K562 (cell line): ENCODE measurements at regions not wholly inside any gene's neighbourhood (a gene's known extent, or its start where the extent isn't known, plus 50 kb on each side); places are given as distances from the start of the nearest gene placed in this dataset.

Source experiments
- ATAC-seq: fragments of 200-7000 bp; cut with Tn5 transposase; 3 replicates; pipeline ENCODE4 v1.9.1; 2020; ENCODE audit warnings: moderate library complexity
- BruUV-seq: library from RNA; stranded (reverse); fragments of 400-500 nt; replicated peaks from 2 replicates; lab custom pipeline; 2021; lab: Mats Ljungman, UMichigan
- CTCF ChIA-PET: fragments of 300-600 bp; formaldehyde crosslinking; extraction: SDS; loops from one replicate; lab custom pipeline; 2021; ENCODE audit warnings: low intra/inter-chr PET ratio; lab: Yijun Ruan, JAX
- POLR2A ChIA-PET: fragments of 300-600, 350-650 bp; sonication (Branson Sonifier 250); formaldehyde crosslinking; extraction: SDS; loops from one replicate; lab custom pipeline; 2021; ENCODE audit warnings: antibody characterized with exemption, inconsistent platforms; lab: Yijun Ruan, JAX
- DNase-seq, 4 experiments: peaks; one replicate each; pipeline versions ENCODE4 v3.0.0 to v3.0.0-alpha.2; 2011 to 2018; ENCODE audit warnings: low spot score in 3 of 4, mixed read lengths in 3 of 4; ENCODE audit errors: extremely low read depth in 1 of 4
- FAIRE-seq: peaks from 2 replicates; lab custom pipeline; 2011; peaks lifted over from hg19 to GRCh38; lab: Jason Lieb, UNC
- H2AFZ ChIP-seq: 2 replicates; pipeline ENCODE4 v1.6.0; 2011; ENCODE audit warnings: low read depth, low read length, control low read depth, inconsistent platforms
- H3K27ac ChIP-seq: fragments of 200-600 bp; 3 replicates; pipeline ENCODE4 v1.8.0; 2011; ENCODE audit warnings: low read depth, mild to moderate bottlenecking, control low read depth, inconsistent platforms, low read length, moderate library complexity, mixed read lengths; ENCODE audit errors: extremely low read depth
- H3K27me3 ChIP-seq, 2 experiments: fragments of 300-600 bp in 1 of 2; 2 replicates in 1 of 2; 3 replicates in 1 of 2; pipeline versions ENCODE4 v1.6.0 to v1.8.0; 2011; ENCODE audit warnings: inconsistent platforms in 2 of 2, low read length in 2 of 2, mild to moderate bottlenecking in 1 of 2, mixed read lengths in 1 of 2, moderate library complexity in 1 of 2; ENCODE audit not compliant: control insufficient read depth in 2 of 2, insufficient read depth in 2 of 2
- H3K36me3 ChIP-seq: fragments of 300-600 bp; 3 replicates; pipeline ENCODE4 v1.8.0; 2011; ENCODE audit warnings: mild to moderate bottlenecking, low read length, inconsistent platforms; ENCODE audit not compliant: control insufficient read depth, insufficient read depth
- H3K4me1 ChIP-seq, 2 experiments: fragments of 200-600 bp in 1 of 2; replicated peaks in 1 of 2; 2 replicates in 1 of 2; 3 replicates in 1 of 2; pipeline versions ENCODE4 v1.5.1 to v1.8.0; 2011; ENCODE audit warnings: inconsistent platforms in 2 of 2, low read length in 2 of 2, mild to moderate bottlenecking in 1 of 2, mixed read lengths in 1 of 2, moderate library complexity in 1 of 2; ENCODE audit not compliant: control insufficient read depth in 2 of 2, insufficient read depth in 2 of 2
- H3K4me2 ChIP-seq: 2 replicates; pipeline ENCODE4 v1.6.1; 2011; ENCODE audit warnings: low read length, control low read depth, inconsistent platforms, mixed read lengths; ENCODE audit not compliant: insufficient read depth
- H3K4me3 ChIP-seq: fragments of 200-600 bp; sonication (generic), shearing (Covaris generic); 2 replicates; pipeline ENCODE4 v1.5.1; 2016; ENCODE audit warnings: control low read depth, inconsistent platforms
- H3K79me2 ChIP-seq: fragments of 200-600 bp; 3 replicates; pipeline ENCODE4 v1.8.0; 2011; ENCODE audit warnings: low read length, inconsistent platforms; ENCODE audit not compliant: control insufficient read depth, insufficient read depth
- H3K9ac ChIP-seq, 2 experiments: 2 replicates each; pipeline versions ENCODE4 v1.6.0 to v1.6.1; 2011; ENCODE audit warnings: low read depth in 2 of 2, low read length in 2 of 2, control low read depth in 1 of 2, inconsistent platforms in 1 of 2, mild to moderate bottlenecking in 1 of 2, mixed read lengths in 1 of 2; ENCODE audit not compliant: insufficient read depth in 1 of 2
- H3K9me1 ChIP-seq: one replicate; pipeline ENCODE4 v1.6.0; 2011; ENCODE audit warnings: inconsistent platforms, mild to moderate bottlenecking, low read length, moderate library complexity; ENCODE audit not compliant: control insufficient read depth, insufficient read depth
- H3K9me3 ChIP-seq: replicated peaks from 2 replicates; pipeline ENCODE4 v1.5.1; 2011; ENCODE audit warnings: low read depth, low read length, inconsistent platforms; ENCODE audit not compliant: control insufficient read depth, insufficient read depth
- H4K20me1 ChIP-seq: replicated peaks from 2 replicates; pipeline ENCODE4 v1.6.1; 2011; ENCODE audit warnings: low read length, inconsistent platforms, mixed read lengths; ENCODE audit not compliant: control insufficient read depth, insufficient read depth
- CHD1 ChIP-seq: fragments of 200-600 bp; sonication (generic); IDR thresholded peaks from one replicate; pipeline ENCODE4 v1.6.1; 2012; ENCODE audit warnings: mild to moderate bottlenecking, moderate library complexity, low read length, inconsistent platforms
- ERF ChIP-seq: fragments of 450-650 bp; formaldehyde crosslinking; IDR thresholded peaks from 2 replicates; pipeline ENCODE4 v1.4.0; 2020; ENCODE audit warnings: mild to moderate bottlenecking, mixed read lengths
- MAZ ChIP-seq, 2 experiments: fragments of 450-650 bp in 1 of 2; sonication (generic) in 1 of 2; formaldehyde crosslinking; IDR thresholded peaks in 1 of 2; conservative IDR thresholded peaks in 1 of 2; 2 replicates each; pipeline versions ENCODE4 v1.4.0 to v1.5.0; 2020; ENCODE audit warnings: mild to moderate bottlenecking in 1 of 2, missing genetic modification reagents in 1 of 2
- NBN ChIP-seq: fragments of 450-650 bp; IDR thresholded peaks from 2 replicates; pipeline ENCODE4 v1.6.1; 2016; ENCODE audit warnings: low read depth, mild to moderate bottlenecking
- NFE2L1 ChIP-seq: fragments of 450-650 bp; IDR thresholded peaks from 2 replicates; pipeline ENCODE4 v1.6.1; 2016; ENCODE audit warnings: missing genetic modification characterization, low read depth, mild to moderate bottlenecking, missing compliant biosample characterization, moderate library complexity, borderline replicate concordance
- POLR2G ChIP-seq: fragments of 200-400 bp; formaldehyde crosslinking; IDR thresholded peaks from 2 replicates; pipeline ENCODE4 v1.6.1; 2017; ENCODE audit warnings: low read depth, mild to moderate bottlenecking, antibody characterized with exemption, low read length, moderate library complexity
- SMARCC2 ChIP-seq: fragments of 450-650 bp; IDR thresholded peaks from 2 replicates; pipeline ENCODE4 v1.6.1; 2017; ENCODE audit warnings: antibody characterized with exemption, moderate library complexity, mild to moderate bottlenecking, low read depth
- TCF7L2 ChIP-seq: fragments of 150-350 bp; IDR thresholded peaks from 2 replicates; pipeline ENCODE4 v1.6.1; 2016; ENCODE audit warnings: low read depth, mild to moderate bottlenecking, low read length, moderate library complexity
- YBX1 ChIP-seq: fragments of 450-650 bp; IDR thresholded peaks from 2 replicates; pipeline ENCODE4 v1.7.1; 2016; ENCODE audit warnings: mild to moderate bottlenecking
- ZFP1 ChIP-seq: fragments of 450-650 bp; formaldehyde crosslinking; IDR thresholded peaks from 2 replicates; pipeline ENCODE4 v1.4.0; 2020; ENCODE audit warnings: mild to moderate bottlenecking, mixed read lengths
- ZNF165 ChIP-seq: fragments of 250-450 bp; sonication (Bioruptor Pico); IDR thresholded peaks from 2 replicates; pipeline ENCODE4 v1.4.0; 2020; ENCODE audit warnings: borderline replicate concordance
- ZNF3 ChIP-seq: fragments of 250-450 bp; sonication (Bioruptor Pico); IDR thresholded peaks from 2 replicates; pipeline ENCODE4 v1.5.0; 2021; ENCODE audit warnings: mild to moderate bottlenecking, moderate library complexity
- ZNF444 ChIP-seq: fragments of 250-450 bp; sonication (Bioruptor Pico); IDR thresholded peaks from 2 replicates; pipeline ENCODE4 v1.4.0; 2020; ENCODE audit warnings: mild to moderate bottlenecking, moderate library complexity
- ZNF778 ChIP-seq: fragments of 450-650 bp; formaldehyde crosslinking; IDR thresholded peaks from 2 replicates; pipeline ENCODE4 v1.4.0; 2020; ENCODE audit warnings: mild to moderate bottlenecking, moderate library complexity
- WGBS: fragments of 100-300 bp; shearing (Covaris generic); methylation state at CpG from one replicate; pipeline ENCODE4 v1.1.6; 2016; ENCODE audit warnings: low coverage, mixed read lengths; ENCODE audit not compliant: insufficient coverage; ENCODE audit errors: missing lambda C conversion rate; 5-methylcytosine and 5-hydroxymethylcytosine counted together
- in situ Hi-C: fragments of 300-500 bp; cut with MboI; formaldehyde crosslinking; loops from 4 replicates; pipeline ENCODE4 v1.15.0; 2018; ENCODE audit warnings: inconsistent platforms, mixed read lengths
- intact Hi-C: fragments of 100-400 bp; cut with micrococcal nuclease; formaldehyde crosslinking; loops from 2 replicates; pipeline ENCODE4 v1.14.2; 2022
- TF ChIP-seq, protein P1 (sequence below): sonication (generic); formaldehyde crosslinking; IDR thresholded peaks from 2 replicates; pipeline ENCODE4 v1.8.1; 2023; ENCODE audit warnings: mild to moderate bottlenecking, missing genetic modification reagents
- TF ChIP-seq, protein P2 (sequence below): fragments of 200-800 bp; sonication (Bioruptor generic); IDR thresholded peaks from 2 replicates; pipeline ENCODE4 v1.6.1; 2016; ENCODE audit warnings: missing genetic modification characterization, missing compliant biosample characterization
- TF ChIP-seq, protein P3 (sequence below): fragments of 450-650 bp; conservative IDR thresholded peaks from 2 replicates; pipeline ENCODE4 v1.6.1; 2016; ENCODE audit warnings: missing genetic modification characterization, low read depth, mild to moderate bottlenecking, missing compliant biosample characterization, moderate library complexity

DNA sequence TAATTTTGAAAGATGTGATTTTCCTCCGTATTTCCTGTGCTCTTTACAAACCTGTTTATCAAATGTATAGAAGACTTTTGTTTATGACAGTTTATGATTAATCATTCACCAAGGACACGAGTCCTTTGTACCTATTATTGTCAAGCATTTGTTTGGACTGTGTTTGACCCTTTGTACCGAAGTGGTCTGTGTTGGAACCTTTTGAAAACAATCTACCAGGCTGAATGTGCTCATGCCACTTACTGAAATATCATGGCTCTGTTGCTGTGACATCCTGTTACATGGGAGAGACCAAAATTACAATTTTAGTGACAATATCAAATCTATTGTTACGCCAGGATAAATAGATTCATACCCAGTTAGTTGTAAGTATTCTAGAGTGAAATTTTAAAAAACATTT, 193.6 kb downstream of the IRS2 start:
- TF ChIP-seq ZNF165 (no peak), ZNF3 (CRISPR knock-in tag) (no peak), NFE2L1 (tag) (no peak), TCF7L2 (no peak), SMARCC2 (no peak), ERF (CRISPR knock-in tag) (no peak), POLR2G (no peak), ZNF778 (CRISPR knock-in tag) (no peak), ZFP1 (CRISPR knock-in tag) (no peak), ZNF444 (CRISPR knock-in tag) (no peak), MAZ (CRISPR knock-in tag; conservative IDR thresholded peaks at IDR 0.05 in 1 of 2, IDR thresholded peaks at IDR 0.05 in 1 of 2) (no peak), YBX1 (no peak), NBN (no peak), CHD1 (no peak)
- TF ChIP-seq, protein P1, sequence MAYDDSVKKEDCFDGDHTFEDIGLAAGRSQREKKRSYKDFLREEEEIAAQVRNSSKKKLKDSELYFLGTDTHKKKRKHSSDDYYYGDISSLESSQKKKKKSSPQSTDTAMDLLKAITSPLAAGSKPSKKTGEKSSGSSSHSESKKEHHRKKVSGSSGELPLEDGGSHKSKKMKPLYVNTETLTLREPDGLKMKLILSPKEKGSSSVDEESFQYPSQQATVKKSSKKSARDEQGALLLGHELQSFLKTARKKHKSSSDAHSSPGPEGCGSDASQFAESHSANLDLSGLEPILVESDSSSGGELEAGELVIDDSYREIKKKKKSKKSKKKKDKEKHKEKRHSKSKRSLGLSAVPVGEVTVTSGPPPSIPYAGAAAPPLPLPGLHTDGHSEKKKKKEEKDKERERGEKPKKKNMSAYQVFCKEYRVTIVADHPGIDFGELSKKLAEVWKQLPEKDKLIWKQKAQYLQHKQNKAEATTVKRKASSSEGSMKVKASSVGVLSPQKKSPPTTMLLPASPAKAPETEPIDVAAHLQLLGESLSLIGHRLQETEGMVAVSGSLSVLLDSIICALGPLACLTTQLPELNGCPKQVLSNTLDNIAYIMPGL (CRISPR knock-in tag): no peak
- TF ChIP-seq, protein P2, sequence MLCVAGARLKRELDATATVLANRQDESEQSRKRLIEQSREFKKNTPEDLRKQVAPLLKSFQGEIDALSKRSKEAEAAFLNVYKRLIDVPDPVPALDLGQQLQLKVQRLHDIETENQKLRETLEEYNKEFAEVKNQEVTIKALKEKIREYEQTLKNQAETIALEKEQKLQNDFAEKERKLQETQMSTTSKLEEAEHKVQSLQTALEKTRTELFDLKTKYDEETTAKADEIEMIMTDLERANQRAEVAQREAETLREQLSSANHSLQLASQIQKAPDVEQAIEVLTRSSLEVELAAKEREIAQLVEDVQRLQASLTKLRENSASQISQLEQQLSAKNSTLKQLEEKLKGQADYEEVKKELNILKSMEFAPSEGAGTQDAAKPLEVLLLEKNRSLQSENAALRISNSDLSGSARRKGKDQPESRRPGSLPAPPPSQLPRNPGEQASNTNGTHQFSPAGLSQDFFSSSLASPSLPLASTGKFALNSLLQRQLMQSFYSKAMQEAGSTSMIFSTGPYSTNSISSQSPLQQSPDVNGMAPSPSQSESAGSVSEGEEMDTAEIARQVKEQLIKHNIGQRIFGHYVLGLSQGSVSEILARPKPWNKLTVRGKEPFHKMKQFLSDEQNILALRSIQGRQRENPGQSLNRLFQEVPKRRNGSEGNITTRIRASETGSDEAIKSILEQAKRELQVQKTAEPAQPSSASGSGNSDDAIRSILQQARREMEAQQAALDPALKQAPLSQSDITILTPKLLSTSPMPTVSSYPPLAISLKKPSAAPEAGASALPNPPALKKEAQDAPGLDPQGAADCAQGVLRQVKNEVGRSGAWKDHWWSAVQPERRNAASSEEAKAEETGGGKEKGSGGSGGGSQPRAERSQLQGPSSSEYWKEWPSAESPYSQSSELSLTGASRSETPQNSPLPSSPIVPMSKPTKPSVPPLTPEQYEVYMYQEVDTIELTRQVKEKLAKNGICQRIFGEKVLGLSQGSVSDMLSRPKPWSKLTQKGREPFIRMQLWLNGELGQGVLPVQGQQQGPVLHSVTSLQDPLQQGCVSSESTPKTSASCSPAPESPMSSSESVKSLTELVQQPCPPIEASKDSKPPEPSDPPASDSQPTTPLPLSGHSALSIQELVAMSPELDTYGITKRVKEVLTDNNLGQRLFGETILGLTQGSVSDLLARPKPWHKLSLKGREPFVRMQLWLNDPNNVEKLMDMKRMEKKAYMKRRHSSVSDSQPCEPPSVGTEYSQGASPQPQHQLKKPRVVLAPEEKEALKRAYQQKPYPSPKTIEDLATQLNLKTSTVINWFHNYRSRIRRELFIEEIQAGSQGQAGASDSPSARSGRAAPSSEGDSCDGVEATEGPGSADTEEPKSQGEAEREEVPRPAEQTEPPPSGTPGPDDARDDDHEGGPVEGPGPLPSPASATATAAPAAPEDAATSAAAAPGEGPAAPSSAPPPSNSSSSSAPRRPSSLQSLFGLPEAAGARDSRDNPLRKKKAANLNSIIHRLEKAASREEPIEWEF (CRISPR knock-in tag): no peak
- TF ChIP-seq, protein P3, sequence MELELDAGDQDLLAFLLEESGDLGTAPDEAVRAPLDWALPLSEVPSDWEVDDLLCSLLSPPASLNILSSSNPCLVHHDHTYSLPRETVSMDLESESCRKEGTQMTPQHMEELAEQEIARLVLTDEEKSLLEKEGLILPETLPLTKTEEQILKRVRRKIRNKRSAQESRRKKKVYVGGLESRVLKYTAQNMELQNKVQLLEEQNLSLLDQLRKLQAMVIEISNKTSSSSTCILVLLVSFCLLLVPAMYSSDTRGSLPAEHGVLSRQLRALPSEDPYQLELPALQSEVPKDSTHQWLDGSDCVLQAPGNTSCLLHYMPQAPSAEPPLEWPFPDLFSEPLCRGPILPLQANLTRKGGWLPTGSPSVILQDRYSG (tag): no peak
- intact Hi-C loops (no loop called here), in situ Hi-C loops (no loop called here)
- Histone ChIP-seq H3K4me3 (no peak overlapping the region), H3K4me1 (no peaks in the 10 kb centered on the region), H3K79me2 (no peaks in the 10 kb centered on the region), H3K27ac (no peak overlapping the region), H2AFZ (no peak overlapping the region), H3K9me1 (no peaks in the 10 kb centered on the region), H3K36me3 (no peaks in the 10 kb centered on the region), H3K9ac (no peak overlapping the region), H3K27me3 (no peaks in the 10 kb centered on the region), H3K4me2 (no peak overlapping the region), H3K9me3 (no peaks in the 10 kb centered on the region), H4K20me1 (no peaks in the 10 kb centered on the region)
- ChIA-PET CTCF (no interaction called here), POLR2A (no interaction called here)
- DNase-seq (no peak), ATAC-seq (no peak), FAIRE-seq (no peak)
- 0% methylated on average over 4 of the region's 4 CpGs for WGBS
- BruUV-seq: no TSS peak
